ENCODE measurements at regions not wholly inside any gene's neighbourhood (a gene's known extent, or its start where the extent isn't known, plus 50 kb on each side); places are given as distances from the start of the nearest gene placed in this dataset.

DNA sequence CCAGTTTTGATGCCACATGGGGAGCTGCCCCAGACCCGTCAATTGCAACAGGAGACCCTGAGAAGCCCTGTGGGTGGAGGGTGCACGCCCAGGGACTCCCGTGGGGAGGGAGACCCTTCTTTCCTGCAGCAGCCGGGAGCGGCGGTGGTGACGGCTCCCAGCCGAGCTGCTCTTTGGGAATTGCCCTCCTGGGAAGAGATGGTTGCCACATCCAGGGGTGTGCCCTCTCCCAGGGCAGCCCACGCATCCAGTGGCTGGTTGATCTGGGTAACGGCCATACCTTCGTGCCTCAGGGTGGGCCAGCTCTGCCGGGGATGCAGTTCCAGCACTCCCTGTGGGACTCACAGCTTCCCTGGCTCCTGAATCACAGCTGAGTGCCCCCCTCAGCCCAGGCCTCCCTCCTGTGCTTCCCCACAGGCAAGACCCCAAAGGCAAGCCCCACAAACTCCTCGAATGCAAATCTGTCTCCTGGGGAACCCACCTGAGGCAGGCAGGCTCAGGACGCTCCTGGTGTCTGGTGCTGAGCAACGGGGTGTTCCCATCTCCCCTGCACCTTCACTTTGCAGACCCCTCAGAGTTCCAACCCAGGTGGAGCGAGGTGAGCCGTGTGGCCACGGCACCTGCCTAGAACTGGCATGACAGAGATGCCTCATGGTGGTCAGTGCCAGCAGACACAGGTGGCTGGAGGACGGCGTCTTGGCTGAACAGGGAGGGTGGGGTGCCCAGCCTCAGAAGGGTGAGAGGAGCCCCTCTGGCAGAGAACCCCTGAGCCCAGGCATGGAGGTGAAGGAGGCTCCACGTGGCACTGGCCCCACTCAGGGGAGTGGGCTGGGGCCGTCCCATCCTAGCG is 1027.4 kb downstream of the BRD1 start:
- DNase-seq (ENCODE audit: low read depth in 4 of 4, low spot score in 2 of 4), result no peak

DNA sequence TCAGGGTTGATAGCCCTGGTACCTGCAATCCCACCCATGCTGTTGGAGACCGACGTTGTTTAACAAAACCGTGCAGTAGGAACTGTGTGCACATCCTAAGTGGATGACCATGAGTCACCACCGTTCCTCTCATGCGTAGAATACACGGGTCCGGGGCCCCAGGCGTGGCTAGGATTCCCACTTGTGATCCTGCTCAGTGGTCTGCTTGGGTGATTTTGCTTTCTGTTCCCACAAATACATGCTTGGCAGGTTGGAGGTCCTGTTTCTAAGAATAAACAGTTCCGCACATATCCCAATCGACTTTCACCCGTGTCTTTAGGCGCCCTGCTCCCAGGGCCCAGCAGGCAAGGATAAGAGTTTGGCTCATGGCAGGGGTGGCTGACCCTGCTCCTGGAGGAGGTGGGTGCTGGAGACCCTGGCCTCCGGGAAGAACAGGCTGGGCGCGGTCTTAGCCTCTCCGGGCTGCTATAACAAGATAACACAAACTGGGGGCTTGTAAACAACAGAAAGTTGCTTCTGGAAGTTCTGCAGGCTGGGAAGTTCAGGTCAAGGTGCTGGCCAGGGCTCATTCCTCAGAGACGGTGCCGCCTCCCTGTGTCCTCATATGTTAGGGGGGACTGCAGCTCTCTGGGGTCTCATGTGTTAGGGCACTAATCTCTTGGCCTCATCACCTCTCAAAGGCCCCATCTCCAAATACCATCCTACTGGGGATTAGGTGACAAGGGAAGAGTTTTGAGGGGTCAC is 1028.3 kb downstream of the BRD1 start:
- no peak for DNase-seq (ENCODE audit: low read depth in 4 of 4, low spot score in 2 of 4)

DNA sequence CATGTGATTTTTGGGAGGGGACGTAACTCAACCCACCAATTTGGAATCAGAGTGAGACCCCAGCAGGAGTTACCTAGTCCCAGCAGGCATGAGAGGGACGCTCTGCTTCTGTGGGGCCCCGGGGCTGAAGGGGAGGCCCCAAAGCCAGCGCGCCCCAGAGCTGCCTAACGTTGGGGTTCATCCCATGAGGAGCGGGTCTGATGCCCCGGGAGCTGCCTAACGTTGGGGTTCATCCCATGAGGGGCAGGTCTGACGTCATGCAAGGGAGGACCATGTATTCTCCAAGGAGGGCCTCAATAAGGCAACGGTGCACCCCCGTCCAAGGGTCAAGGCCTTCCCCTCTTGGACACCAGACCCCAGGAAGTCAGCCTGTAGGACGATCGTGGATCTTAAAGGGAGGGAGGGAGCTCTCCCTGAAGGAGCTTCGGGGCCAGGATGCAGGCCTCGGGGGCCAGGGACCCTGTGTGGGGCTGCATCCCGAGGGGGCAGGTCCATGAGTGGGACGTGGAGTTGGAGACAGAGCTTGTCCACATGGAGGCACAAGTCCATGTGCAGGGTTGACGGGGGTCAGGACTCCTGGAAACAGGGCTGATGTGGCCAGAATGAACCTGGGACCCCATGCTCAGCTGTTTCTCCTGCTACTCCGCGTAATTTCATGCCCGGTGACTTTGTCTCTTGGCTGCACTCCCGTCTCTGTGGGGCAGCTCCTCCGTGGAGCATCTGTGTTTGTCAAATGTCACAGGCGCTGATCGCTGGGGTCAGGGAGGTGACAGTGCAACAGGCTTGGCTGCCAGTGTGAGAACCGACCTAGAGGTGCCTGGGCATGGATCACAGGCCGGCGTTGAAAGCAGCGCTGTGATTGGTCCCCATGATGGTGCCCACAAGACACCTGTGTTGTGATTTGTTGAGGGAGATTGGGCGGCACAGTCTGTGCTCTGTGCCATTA is 1029.1 kb downstream of the BRD1 start:
- DNase-seq (ENCODE audit: low read depth in 4 of 4, low spot score in 2 of 4), result no peak

DNA sequence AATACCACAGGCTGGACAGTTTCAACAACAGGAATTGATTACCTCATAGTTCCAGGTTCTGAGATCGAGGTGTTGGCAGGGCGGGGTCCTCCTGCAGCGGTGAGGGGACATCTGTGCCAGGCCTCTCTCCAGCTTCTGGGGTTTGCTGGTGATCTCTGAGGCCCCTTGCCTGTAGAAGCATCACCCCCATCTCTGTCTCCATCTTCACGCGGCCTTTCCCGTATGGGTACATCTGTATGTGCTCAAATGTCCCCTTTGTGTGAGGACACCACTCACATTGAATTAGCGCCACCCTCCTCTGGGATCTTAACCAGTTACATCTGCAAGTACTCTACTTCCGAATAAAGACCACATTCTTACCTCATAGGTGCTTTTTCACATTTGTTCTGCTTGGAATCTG is 1029.9 kb downstream of the BRD1 start:
- DNase-seq (ENCODE audit: low read depth in 4 of 4, low spot score in 2 of 4), result no peak

DNA sequence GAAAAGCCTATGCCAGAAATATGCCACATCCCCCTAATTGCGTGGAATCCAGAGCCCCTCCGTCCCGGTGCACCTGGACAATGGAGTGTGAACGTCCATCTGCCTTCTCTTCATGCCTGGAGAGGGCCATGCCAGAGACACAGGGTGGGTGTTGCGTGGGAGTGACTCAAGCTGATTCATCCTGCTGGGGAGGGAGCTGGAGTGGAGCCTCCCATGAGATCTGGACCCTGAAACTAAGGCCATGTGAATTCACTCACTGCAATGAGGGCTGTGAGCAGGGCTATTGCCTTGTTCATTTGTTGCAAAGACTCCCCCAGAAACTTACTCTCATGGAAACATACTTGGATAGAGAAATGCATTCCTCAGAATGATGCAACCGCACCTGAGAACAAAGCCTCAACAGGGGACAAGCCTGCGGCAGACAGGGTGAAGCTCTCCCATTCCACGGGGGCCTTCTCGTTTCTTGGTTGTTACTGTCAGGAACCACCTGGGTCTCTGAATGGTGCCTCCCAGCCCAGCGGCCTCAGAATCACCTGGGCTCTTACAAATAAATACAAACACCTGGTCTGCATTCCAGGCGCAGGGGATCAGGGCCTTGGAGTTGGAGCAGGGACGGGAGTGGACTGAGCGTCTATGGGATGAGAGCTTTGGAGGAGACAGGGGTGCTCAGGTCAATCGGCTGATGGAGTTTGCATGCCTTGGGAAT is 1031.2 kb downstream of the BRD1 start:
- no peak for DNase-seq (ENCODE audit: low read depth in 4 of 4, low spot score in 2 of 4)

DNA sequence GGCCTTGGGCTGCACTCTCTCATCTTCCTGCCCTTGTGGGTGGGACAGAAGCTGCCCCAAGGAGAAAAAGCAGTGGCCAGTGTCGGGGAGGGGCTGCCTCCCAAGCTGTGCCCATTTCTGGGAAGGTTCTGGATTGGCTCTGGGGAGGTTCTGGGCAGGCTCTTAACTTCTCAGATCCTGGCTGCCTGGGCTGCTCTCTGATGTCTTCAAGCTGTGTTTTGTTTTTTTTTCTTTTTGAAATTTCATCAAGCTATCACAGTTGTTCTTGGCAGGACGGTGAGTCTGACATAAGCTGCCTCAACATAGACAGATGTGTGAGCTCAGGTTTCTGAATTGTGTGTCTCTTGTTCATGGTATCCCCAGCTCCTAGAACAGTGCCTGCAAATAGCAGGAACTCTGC is 1032.0 kb downstream of the BRD1 start:
- DNase-seq (ENCODE audit: low read depth in 4 of 4, low spot score in 2 of 4), result no peak

DNA sequence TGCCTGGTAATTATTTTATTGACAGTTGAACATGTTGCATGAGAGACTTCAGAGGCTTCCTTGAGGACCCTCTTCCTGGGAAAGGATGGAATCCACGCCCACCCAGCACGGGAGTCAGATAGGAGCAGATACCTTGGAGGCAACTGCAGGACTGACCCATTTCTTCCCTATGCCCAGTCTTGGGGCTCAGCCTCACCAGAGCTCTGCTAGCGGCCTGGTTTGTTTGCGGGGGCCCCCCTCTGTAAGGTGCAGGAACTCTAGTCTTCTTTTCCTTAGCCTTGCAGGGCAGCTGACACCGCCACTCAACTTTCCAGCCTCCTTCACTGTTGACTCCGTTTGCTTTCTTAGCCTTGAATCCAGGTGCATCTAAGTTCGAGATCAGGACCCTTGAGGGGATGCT is 1032.8 kb downstream of the BRD1 start:
- DNase-seq (ENCODE audit: low read depth in 4 of 4, low spot score in 2 of 4), result no peak

DNA sequence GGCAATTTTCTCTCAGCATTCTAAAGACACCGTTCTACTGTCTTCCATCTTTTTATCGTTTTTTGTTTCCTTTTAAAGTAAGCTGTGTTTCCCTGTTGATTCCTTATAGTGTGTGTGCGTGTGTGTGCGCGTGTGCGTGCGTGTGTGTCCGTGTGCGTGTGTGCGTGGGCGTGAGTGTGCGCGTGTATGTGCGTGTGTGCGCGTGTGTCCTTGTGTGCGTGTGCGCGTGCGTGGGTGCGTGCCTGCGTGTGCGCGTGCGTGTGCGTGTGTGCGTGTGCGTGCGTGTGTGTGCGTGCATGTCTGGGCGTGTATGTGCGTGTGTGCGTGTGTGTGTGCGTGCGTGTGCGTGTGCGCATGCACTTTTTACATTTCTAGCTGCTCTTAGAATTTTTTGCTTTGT is 1033.7 kb downstream of the BRD1 start:
- DNase-seq (ENCODE audit: low read depth in 4 of 4, low spot score in 2 of 4), result no peak

DNA sequence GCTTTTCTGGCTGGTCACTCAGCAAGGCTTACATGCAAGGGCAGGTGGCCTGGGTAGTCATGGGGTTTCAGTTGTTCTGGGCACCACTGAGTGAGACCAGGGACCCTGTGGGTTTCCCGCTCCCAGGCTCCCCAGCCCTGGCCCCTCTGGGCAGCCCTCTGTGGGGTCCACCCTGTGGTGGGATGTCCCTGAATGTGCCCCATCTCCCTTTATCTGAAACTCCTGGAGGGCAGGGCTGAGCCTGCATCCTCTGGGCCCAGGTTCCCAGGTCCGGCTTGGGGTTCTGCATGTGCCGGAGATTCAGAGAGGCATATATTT is 1041.0 kb downstream of the BRD1 start:
- no peak for DNase-seq (ENCODE audit: low read depth in 4 of 4, low spot score in 2 of 4)

DNA sequence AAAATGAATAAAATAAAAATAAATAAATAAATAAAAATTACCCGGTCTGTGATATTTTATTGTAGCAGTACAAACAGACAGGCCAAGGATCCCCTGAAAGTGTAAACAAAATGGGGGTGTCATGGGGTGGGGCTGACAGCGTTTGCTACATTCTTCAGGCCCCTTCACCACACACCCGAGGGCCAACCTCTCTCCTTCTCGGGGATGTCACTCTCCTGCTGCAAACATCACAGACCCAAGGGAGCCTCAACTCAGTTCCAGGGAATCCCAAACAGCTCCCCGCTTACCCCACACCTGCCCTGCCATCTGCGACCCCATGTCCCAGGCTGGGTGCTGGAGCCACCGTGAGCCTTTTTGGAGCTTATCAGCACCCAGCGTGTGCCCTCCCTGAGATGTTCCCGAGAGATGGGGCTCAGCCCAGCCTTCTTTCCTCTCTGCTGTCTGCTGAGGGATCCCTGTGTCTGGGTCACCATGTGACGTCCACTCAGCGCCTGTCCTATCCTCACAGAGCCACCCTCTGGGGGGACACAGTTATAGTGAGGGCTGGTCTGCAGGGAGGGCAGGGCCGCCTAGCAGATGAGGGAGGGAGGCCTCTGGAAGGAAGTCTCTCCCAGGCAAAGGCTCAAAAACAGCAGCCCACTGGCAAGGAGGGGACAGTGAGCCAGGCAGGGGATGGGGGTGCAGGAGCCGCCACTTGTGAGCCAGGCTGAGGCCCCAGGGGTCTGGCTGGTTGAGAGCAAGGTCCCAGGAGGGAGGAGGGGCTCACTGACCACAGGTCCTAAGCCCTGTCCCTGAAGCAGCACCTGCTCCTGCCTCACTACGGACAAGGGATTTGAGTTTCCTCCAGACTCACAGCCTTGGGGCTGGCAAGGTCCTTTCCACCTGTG is 1041.6 kb downstream of the BRD1 start:
- DNase-seq (ENCODE audit: low read depth in 4 of 4, low spot score in 2 of 4), result no peak

DNA sequence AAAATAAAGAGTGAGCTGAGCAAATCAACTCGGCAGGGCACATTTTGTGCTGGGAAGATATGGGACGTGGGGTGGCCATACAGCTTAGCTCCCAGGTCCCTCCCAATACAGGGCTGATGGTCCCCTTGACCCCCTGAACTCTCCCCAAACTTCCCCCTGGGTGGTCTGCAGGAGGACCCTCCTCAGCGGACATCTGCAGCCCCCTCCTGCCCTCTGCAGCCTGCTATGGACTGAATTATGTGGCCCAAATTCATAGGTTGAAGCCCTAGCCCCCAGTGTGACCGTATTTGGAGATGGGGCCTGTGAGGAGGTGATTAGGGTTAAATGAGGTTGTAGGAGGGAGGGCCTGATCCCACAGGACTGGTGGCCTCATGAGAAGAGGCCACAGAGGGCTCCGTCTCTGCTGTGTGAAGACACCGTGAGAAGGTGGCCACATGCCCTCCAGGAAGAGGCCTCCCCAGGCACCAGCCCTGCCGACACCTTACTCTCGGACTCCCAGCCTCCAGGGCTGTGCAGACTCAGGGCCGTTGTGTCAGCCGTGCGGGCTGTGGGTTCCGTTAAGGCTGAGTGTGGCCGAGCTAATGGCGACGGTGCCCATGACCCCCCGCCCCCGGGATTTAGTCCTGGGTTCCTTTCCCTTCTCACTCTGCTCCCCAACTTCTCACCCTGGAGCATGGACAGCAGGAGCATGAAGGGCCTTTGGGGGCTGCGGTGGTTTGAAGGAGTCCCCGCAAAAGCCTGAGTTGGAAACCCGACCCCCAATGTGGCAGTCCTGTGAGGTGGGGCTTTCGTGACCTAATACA is 1042.8 kb downstream of the BRD1 start:
- DNase-seq (ENCODE audit: low read depth in 4 of 4, low spot score in 2 of 4), result no peak

DNA sequence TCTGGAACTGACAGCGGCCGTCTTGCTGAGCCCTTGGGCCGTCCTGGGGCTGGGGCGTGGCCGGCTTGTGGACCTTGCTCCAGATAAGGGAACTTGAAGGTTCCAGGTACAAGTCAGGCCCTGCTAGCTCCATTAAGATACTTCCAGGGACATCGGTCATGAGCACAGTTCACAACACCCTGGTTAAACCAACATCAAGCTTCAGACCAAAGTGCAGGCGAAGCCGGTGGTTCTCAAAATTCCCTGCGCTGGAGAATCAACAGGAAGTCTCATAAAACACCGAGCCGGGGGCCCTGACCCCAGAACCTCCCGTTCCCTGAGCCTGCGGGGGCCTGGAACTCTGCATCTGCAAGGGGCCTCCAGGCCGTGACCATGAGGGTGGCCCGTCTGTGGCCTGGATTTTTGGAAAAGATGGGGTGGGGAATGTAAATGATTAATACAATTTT is 1043.8 kb downstream of the BRD1 start:
- no peak for DNase-seq (ENCODE audit: low read depth in 4 of 4, low spot score in 2 of 4)

DNA sequence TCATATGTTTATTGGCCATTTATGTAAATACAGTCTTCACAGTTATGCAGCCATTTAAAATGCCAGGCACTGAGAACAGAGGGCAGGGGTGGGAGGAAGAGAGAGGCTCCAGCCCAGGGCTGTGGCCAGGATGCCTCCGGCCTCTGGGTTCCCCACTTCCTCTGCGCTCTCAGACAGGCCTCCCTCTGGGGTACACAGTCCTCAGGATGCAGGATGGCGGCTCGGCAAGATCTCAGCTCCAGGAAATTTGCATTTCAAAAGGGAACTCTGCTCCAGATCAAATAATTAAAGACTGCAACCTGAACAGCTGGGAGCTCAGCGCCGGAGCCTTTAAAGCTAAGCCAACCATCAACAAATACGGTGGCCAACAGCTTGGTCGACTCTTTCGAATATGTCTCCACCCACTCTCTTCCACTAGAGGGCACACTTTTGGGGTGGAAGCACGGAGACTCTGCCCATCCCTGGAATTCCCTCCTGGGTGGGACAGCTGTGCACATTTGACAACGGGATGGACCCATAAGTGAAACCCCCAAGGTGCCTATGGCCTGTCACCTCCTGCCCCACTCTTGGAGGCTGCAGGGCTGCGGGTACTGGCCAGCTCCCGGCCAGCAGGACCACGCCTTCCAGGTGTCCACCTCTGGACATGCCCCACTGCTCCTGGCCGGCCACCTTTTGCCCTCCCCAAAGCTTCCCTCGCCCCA is 1044.7 kb downstream of the BRD1 start:
- no peak for DNase-seq (ENCODE audit: low read depth in 4 of 4, low spot score in 2 of 4)

DNA sequence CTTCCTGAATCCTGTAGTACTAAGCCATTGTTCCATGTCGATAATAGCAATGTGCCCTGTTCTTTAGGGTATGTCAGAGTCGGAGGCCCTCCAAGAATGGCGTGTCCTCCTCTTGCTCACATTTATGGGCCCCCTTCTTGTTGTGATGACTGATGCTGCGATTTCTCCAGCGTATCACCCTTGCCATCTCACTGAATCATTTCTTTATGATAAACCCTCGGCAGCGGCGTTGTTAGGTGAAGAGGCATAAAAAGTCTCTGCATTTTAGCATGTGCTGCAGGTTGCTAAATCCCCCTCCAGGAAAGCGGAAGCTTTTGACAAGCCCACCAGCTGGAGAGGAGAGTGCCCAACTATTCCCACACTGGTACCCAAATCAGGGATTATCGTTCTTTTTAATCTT is 1045.3 kb downstream of the BRD1 start:
- no peak for DNase-seq (ENCODE audit: low read depth in 4 of 4, low spot score in 2 of 4)

DNA sequence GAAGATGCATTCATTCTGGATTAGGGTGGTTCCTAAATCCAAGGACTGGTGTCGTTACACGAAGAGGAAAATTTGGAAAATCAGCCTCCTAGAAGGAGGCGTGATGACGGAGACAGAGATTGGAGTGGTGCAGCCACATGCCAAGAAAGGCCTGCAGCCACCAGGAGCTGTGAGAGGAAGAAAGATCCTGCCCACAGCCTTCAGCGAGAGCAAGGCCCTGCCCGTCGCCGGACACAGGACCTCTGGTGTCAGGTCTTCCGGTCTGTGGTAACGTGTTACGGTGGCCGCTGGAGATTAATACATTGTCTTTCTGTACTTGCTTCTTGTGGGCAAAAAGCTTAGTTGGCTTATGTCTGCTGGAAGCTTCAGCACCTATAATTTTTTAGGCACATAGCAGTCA is 1045.8 kb downstream of the BRD1 start:
- DNase-seq (ENCODE audit: low read depth in 4 of 4, low spot score in 2 of 4), result no peak

DNA sequence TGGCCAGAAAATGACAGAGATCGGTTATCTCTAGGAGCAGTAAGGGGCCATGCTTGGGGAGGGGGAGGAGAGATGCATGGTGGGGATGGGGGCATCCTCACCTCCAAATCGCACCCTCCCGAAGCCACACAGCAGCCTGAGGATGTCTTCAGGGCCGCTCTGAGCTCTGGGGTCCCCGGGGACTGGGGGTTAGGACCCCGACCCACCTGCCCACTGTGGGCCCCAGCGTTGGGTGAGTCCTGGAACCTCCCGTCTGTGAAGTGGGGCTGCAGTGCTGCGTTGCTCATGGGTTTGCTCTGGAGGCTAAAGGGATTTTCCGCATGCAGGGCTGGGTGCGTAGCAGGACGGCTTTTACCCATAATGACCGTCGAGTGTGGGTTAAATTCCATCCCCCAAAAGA is 1046.3 kb downstream of the BRD1 start:
- DNase-seq (ENCODE audit: low read depth in 4 of 4, low spot score in 2 of 4), result no peak

DNA sequence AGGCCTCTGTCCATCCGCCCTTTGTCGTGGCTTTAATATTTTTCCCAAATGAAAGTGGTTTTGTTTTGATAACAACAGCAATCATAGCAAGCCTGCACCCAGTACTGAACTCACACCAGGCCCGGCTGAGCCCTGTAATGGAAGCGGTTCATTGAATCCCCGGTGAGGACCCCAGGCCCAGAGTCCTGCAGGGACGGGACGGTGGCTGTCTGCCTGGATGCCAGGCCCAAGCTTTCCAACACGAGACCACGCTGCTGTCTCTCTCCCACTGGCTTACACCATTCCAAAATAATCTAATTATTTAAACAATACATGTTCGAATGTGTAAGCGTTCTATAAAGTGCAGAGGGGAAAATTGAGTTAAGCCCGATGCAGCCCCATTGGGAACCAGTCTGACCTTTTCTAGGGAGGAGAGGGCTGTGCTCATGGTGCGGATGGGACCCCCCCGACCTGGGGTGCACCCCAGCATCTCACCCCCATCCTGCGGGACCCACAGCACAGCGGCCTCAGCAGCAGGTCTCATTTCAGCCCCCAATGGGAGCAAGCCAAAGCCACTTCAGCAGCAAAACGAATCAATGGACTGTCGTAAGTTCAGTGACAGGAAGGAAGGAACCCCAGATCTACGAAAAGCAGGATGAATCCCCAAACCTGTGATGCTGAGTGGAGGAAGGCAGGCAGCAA is 1046.9 kb downstream of the BRD1 start:
- no peak for DNase-seq (ENCODE audit: low read depth in 4 of 4, low spot score in 2 of 4)

Data from left renal cortex interstitium (tissue), 4 donors.